Endodermal cell (in vitro differentiated cells): ENCODE measurements at regions not wholly inside any gene's neighbourhood (a gene's known extent, or its start where the extent isn't known, plus 50 kb on each side); places are given as distances from the start of the nearest gene placed in this dataset.

ENCODE experiments used
- DNase-seq: peaks from one replicate; pipeline ENCODE4 v3.0.0-alpha.2; 2017
- H3K27ac ChIP-seq: 2 replicates; pipeline ENCODE4 v1.5.1; 2013; ENCODE audit warnings: mild to moderate bottlenecking, low read depth, low read length, moderate library complexity
- H3K27me3 ChIP-seq: 2 replicates; pipeline ENCODE4 v1.6.1; 2013; ENCODE audit warnings: mild to moderate bottlenecking, low read length, moderate library complexity; ENCODE audit not compliant: insufficient read depth, control insufficient read depth, poor library complexity, severe bottlenecking
- H3K36me3 ChIP-seq: 2 replicates; pipeline ENCODE4 v1.7.0; 2013; ENCODE audit warnings: mild to moderate bottlenecking, low read length, moderate library complexity; ENCODE audit not compliant: control insufficient read depth, insufficient read depth
- H3K4me1 ChIP-seq: one replicate; pipeline ENCODE4 v1.7.0; 2013; ENCODE audit warnings: low read length; ENCODE audit not compliant: control insufficient read depth, insufficient read depth
- H3K4me3 ChIP-seq: 2 replicates; pipeline ENCODE4 v1.5.1; 2013; ENCODE audit warnings: mild to moderate bottlenecking, low read length, moderate library complexity
- H3K9ac ChIP-seq: 2 replicates; pipeline ENCODE4 v1.6.1; 2013; ENCODE audit warnings: mild to moderate bottlenecking, low read length, moderate library complexity; ENCODE audit not compliant: poor library complexity, severe bottlenecking; ENCODE audit errors: extremely low read depth
- H3K9me3 ChIP-seq: 2 replicates; pipeline ENCODE4 v1.6.1; 2013; ENCODE audit warnings: mild to moderate bottlenecking, low read length, moderate library complexity; ENCODE audit not compliant: control insufficient read depth
- H3K27ac Mint-ChIP-seq: 2 replicates; pipeline ENCODE4 v1.8.0; 2020; ENCODE audit warnings: mixed read lengths
- H3K27me3 Mint-ChIP-seq: 2 replicates; pipeline ENCODE4 v1.8.0; 2021; ENCODE audit warnings: mild to moderate bottlenecking, mixed read lengths; ENCODE audit not compliant: insufficient read depth
- H3K36me3 Mint-ChIP-seq: 2 replicates; pipeline ENCODE4 v1.8.0; 2020; ENCODE audit warnings: low read depth, mixed read lengths
- H3K4me1 Mint-ChIP-seq: 2 replicates; pipeline ENCODE4 v1.8.0; 2020; ENCODE audit warnings: mixed read lengths
- H3K4me3 Mint-ChIP-seq: 2 replicates; pipeline ENCODE4 v1.8.0; 2020; ENCODE audit warnings: mild to moderate bottlenecking, moderate library complexity, mixed read lengths
- H3K9me3 Mint-ChIP-seq: 2 replicates; pipeline ENCODE4 v1.8.0; 2020; ENCODE audit warnings: mild to moderate bottlenecking, mixed read lengths
- WGBS, 2 experiments: methylation state at CpG; one replicate each; pipeline versions ENCODE4 v1.1.5 to v1.1.7; 2013; ENCODE audit warnings: missing lambda C conversion rate in 2 of 2, mixed read lengths in 1 of 2; ENCODE audit not compliant: insufficient coverage in 1 of 2, insufficient read length in 1 of 2; 5-methylcytosine and 5-hydroxymethylcytosine counted together
- TF ChIP-seq, protein P1 (sequence below): fragments of 200-600 bp; sonication (generic); conservative IDR thresholded peaks from 2 replicates; pipeline ENCODE4 v1.5.0; 2021; ENCODE audit warnings: antibody characterized with exemption, mild to moderate bottlenecking

DNA sequence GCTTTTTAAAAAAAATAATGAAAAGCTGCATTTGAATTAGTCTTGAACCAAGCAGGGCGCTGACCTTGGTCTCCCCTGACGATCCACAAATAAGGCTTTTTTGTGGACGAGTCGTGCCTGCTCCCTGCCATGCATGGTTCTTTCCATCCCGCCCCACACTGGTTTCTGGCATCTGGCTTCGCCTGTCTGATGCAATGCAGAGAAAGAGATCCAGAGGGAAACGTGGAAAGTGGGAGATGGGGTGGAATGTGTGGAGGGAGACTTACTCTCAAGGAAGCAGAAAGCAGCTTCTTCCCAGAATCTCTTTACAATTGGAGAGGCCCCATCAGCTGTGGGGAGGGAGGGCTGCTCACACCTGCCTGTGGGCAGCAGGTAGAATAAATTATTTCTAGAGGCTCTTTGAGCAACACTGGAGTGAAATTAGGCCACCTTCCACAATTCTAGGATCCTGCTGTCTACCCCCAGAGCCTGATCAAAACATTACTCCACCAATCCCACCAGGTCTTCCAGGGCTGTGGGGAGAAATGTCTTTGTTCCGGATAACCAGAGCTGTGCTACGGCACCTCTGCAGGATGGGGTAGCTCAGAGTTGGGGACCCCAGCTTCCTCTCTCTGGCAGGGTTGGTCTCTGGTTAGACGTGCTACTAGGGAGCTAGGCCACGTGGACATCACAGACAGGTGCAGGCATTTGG lies 183.5 kb downstream of the UQCRFS1 start:
- no peaks in the 10 kb centered on the region for H3K27me3 ChIP-seq
- peaks cover 7% of the 10 kb centered on the region for H3K4me1 Mint-ChIP-seq
- no peak overlapping the region for H3K4me3 Mint-ChIP-seq
- WGBS, 2 experiments, result 91 to 94% methylated on average over 5 to 11 of the region's 11 CpGs
- peaks cover 14% of the 10 kb centered on the region for H3K9me3 Mint-ChIP-seq
- no peak overlapping the region for H3K27ac Mint-ChIP-seq
- H3K36me3 Mint-ChIP-seq, result no peaks in the 10 kb centered on the region
- peaks cover 16% of the 10 kb centered on the region for H3K9me3 ChIP-seq
- H3K4me1 ChIP-seq, result peaks cover 3% of the 10 kb centered on the region
- no peak overlapping the region for H3K4me3 ChIP-seq
- no peak for DNase-seq
- H3K9ac ChIP-seq, result no peak overlapping the region
- TF ChIP-seq, protein P1, sequence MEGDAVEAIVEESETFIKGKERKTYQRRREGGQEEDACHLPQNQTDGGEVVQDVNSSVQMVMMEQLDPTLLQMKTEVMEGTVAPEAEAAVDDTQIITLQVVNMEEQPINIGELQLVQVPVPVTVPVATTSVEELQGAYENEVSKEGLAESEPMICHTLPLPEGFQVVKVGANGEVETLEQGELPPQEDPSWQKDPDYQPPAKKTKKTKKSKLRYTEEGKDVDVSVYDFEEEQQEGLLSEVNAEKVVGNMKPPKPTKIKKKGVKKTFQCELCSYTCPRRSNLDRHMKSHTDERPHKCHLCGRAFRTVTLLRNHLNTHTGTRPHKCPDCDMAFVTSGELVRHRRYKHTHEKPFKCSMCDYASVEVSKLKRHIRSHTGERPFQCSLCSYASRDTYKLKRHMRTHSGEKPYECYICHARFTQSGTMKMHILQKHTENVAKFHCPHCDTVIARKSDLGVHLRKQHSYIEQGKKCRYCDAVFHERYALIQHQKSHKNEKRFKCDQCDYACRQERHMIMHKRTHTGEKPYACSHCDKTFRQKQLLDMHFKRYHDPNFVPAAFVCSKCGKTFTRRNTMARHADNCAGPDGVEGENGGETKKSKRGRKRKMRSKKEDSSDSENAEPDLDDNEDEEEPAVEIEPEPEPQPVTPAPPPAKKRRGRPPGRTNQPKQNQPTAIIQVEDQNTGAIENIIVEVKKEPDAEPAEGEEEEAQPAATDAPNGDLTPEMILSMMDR, result no peak
- no peaks in the 10 kb centered on the region for H3K36me3 ChIP-seq
- H3K27me3 Mint-ChIP-seq, result no peaks in the 10 kb centered on the region
- no peak overlapping the region for H3K27ac ChIP-seq

DNA sequence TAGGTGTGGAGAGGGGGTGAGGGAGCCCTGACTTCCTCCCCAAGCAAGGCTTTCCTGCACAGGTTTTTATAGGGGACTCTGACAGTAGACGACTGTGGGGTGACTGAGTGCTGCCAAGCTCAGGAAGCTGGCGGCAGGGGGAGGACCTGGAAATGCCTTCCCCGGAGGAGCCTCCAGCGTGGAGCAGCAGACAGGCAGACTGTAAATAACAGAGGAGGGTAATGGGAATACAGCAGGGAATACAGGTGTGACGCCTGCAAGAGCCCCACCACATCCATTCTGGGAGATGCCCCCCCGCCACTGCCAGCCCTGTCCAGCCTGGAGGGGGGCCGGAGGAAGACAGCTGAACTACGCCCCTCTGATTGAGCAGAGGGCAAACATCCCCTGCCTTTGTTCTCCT lies 190.4 kb downstream of the UQCRFS1 start:
- DNase-seq, result no peak
- TF ChIP-seq, protein P1, result no peak
- peaks cover 6% of the 10 kb centered on the region for H3K4me1 Mint-ChIP-seq

DNA sequence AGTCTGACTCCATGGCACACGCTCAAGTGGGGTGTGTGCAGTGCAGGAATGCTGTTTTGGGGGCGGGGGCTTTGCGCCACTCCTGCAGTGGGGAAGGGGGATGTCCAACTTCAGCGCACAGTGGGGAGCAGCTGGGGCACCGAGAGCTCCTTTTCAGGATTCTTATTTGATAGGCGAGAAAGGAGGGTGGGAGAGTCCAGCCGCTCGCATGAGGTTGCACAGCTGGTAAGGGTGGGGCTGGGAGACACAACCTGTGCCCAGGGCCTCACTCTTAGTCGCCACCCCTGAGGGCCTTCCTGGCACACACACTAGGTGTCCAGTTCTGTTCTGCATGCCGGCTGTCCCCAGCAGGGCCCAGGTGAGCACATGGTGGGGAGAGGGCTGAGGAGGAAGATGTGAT lies 190.8 kb downstream of the UQCRFS1 start:
- DNase-seq, result no peak
- peaks cover 1% of the 10 kb centered on the region for H3K27me3 ChIP-seq
- 93 to 95% methylated on average over 6 to 10 of the region's 10 CpGs for WGBS, 2 experiments
- H3K4me3 Mint-ChIP-seq, result no peak overlapping the region
- no peak overlapping the region for H3K4me3 ChIP-seq
- peaks cover 11% of the 10 kb centered on the region for H3K4me1 ChIP-seq
- H3K27ac Mint-ChIP-seq, result no peak overlapping the region
- no peaks in the 10 kb centered on the region for H3K9me3 Mint-ChIP-seq
- no peaks in the 10 kb centered on the region for H3K9me3 ChIP-seq
- peaks cover 26% of the 10 kb centered on the region for H3K27me3 Mint-ChIP-seq
- H3K36me3 ChIP-seq, result no peaks in the 10 kb centered on the region
- TF ChIP-seq, protein P1, result no peak
- H3K9ac ChIP-seq, result no peak overlapping the region
- no peak overlapping the region for H3K27ac ChIP-seq
- H3K36me3 Mint-ChIP-seq, result no peaks in the 10 kb centered on the region
- H3K4me1 Mint-ChIP-seq, result peaks cover 8% of the 10 kb centered on the region

More for the DNA sequence above, 190.4 kb downstream of the UQCRFS1 start:
- no peak overlapping the region for H3K4me3 Mint-ChIP-seq
- Histone ChIP-seq H3K27ac (no peak overlapping the region), H3K27me3 (no peaks in the 10 kb centered on the region), H3K4me1 (peaks cover 7% of the 10 kb centered on the region), H3K4me3 (no peak overlapping the region), H3K9ac (no peak overlapping the region), H3K36me3 (no peaks in the 10 kb centered on the region), H3K9me3 (no peaks in the 10 kb centered on the region)
- no peaks in the 10 kb centered on the region for H3K9me3 Mint-ChIP-seq
- H3K27me3 Mint-ChIP-seq, result peaks cover 24% of the 10 kb centered on the region
- WGBS, 2 experiments, result 84 to 94% methylated on average over 3 to 8 of the region's 8 CpGs
- no peaks in the 10 kb centered on the region for H3K36me3 Mint-ChIP-seq
- H3K27ac Mint-ChIP-seq, result no peak overlapping the region
